Suprapubic skin (tissue), 4 donors: ENCODE measurements at regions not wholly inside any gene's neighbourhood (a gene's known extent, or its start where the extent isn't known, plus 50 kb on each side); places are given as distances from the start of the nearest gene placed in this dataset.

ENCODE experiments used
- DNase-seq, 2 donors: peaks; one replicate each; pipeline ENCODE4 v3.0.0-alpha.2; 2019; ENCODE audit warnings: low spot score in 2 of 2
- H3K27ac ChIP-seq: fragments of 200-600 bp; sonication (generic); one replicate; pipeline ENCODE4 v1.5.1; 2019
- H3K27me3 ChIP-seq: fragments of 200-600 bp; sonication (generic); one replicate; pipeline ENCODE4 v1.5.1; 2019
- H3K36me3 ChIP-seq: fragments of 200-600 bp; sonication (generic); one replicate; pipeline ENCODE4 v1.5.1; 2019
- H3K4me1 ChIP-seq: fragments of 200-600 bp; sonication (generic); one replicate; pipeline ENCODE4 v1.5.1; 2019
- H3K4me3 ChIP-seq: fragments of 200-600 bp; sonication (generic); one replicate; pipeline ENCODE4 v1.5.1; 2019; ENCODE audit warnings: mild to moderate bottlenecking
- H3K9me3 ChIP-seq: fragments of 200-600 bp; sonication (generic); one replicate; pipeline ENCODE4 v1.5.1; 2019
- EP300 ChIP-seq: sonication (generic); formaldehyde crosslinking; IDR thresholded peaks from one replicate; pipeline ENCODE4 v1.6.1; 2017; ENCODE audit warnings: antibody characterized with exemption
- POLR2A ChIP-seq, 2 donors: fragments of 450-650 bp; IDR thresholded peaks; one replicate each; pipeline ENCODE4 v1.6.1; 2017; ENCODE audit warnings: antibody characterized with exemption in 2 of 2, mild to moderate bottlenecking in 2 of 2, moderate library complexity in 2 of 2
- POLR2AphosphoS5 ChIP-seq, 3 donors: sonication (generic); formaldehyde crosslinking; IDR thresholded peaks; one replicate each; pipeline ENCODE4 v1.6.1; 2017; ENCODE audit warnings: antibody characterized with exemption in 3 of 3
- WGBS: methylation state at CpG from one replicate; pipeline ENCODE4 v1.1.5; 2018; 5-methylcytosine and 5-hydroxymethylcytosine counted together
- TF ChIP-seq, protein P1 (sequence below), 2 donors: fragments of 200-600 bp in 1 of 2; fragments of 450-650 bp in 1 of 2; sonication (generic) in 1 of 2; IDR thresholded peaks; one replicate each; pipeline ENCODE4 v1.5.1; 2016 to 2019; ENCODE audit warnings: antibody characterized with exemption in 2 of 2, mild to moderate bottlenecking in 1 of 2, moderate library complexity in 1 of 2

GRCh38 chr7:28354601-28355402, 57.5 kb upstream of the CREB5 start:
- Histone ChIP-seq H3K27me3 (no peaks in the 10 kb centered on the region), H3K9me3 (no peaks in the 10 kb centered on the region), H3K4me1 (no peaks in the 10 kb centered on the region), H3K4me3 (no peak overlapping the region), H3K27ac (no peak overlapping the region), H3K36me3 (no peaks in the 10 kb centered on the region)
- DNase-seq: no peak
- WGBS: 69% methylated on average over 8 of the region's 8 CpGs
- TF ChIP-seq POLR2AphosphoS5 (IDR thresholded peaks at IDR 0.05): no peak
- no peak for TF ChIP-seq EP300
- TF ChIP-seq, protein P1, sequence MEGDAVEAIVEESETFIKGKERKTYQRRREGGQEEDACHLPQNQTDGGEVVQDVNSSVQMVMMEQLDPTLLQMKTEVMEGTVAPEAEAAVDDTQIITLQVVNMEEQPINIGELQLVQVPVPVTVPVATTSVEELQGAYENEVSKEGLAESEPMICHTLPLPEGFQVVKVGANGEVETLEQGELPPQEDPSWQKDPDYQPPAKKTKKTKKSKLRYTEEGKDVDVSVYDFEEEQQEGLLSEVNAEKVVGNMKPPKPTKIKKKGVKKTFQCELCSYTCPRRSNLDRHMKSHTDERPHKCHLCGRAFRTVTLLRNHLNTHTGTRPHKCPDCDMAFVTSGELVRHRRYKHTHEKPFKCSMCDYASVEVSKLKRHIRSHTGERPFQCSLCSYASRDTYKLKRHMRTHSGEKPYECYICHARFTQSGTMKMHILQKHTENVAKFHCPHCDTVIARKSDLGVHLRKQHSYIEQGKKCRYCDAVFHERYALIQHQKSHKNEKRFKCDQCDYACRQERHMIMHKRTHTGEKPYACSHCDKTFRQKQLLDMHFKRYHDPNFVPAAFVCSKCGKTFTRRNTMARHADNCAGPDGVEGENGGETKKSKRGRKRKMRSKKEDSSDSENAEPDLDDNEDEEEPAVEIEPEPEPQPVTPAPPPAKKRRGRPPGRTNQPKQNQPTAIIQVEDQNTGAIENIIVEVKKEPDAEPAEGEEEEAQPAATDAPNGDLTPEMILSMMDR (IDR thresholded peaks at IDR 0.05): no peak
- no peak for TF ChIP-seq POLR2A (IDR thresholded peaks at IDR 0.05)

- Histone ChIP-seq H3K27ac (no peak overlapping the region), H3K9me3 (no peaks in the 10 kb centered on the region), H3K4me1 (no peaks in the 10 kb centered on the region), H3K27me3 (no peaks in the 10 kb centered on the region), H3K4me3 (no peak overlapping the region), H3K36me3 (no peaks in the 10 kb centered on the region)
- TF ChIP-seq POLR2A (IDR thresholded peaks at IDR 0.05) (no peak), POLR2AphosphoS5 (IDR thresholded peaks at IDR 0.05) (no peak), EP300 (no peak)
- TF ChIP-seq, protein P1 (IDR thresholded peaks at IDR 0.05): no peak
- no peak for DNase-seq
- 75% methylated on average over 16 of the region's 16 CpGs for WGBS
Observed at GRCh38 chr7:28355635-28356319, 56.5 kb upstream of the CREB5 start.

GRCh38 chr7:28356619-28357018, 55.7 kb upstream of the CREB5 start:
- no peak for DNase-seq
- H3K4me1 ChIP-seq: no peaks in the 10 kb centered on the region
- WGBS: 62% methylated on average over 8 of the region's 8 CpGs
- H3K27me3 ChIP-seq: no peaks in the 10 kb centered on the region
- no peaks in the 10 kb centered on the region for H3K9me3 ChIP-seq
- no peak overlapping the region for H3K4me3 ChIP-seq
- no peak overlapping the region for H3K27ac ChIP-seq
- TF ChIP-seq EP300 (no peak), POLR2AphosphoS5 (IDR thresholded peaks at IDR 0.05) (no peak), POLR2A (IDR thresholded peaks at IDR 0.05) (no peak)
- TF ChIP-seq, protein P1 (IDR thresholded peaks at IDR 0.05): no peak
- no peaks in the 10 kb centered on the region for H3K36me3 ChIP-seq

DNA sequence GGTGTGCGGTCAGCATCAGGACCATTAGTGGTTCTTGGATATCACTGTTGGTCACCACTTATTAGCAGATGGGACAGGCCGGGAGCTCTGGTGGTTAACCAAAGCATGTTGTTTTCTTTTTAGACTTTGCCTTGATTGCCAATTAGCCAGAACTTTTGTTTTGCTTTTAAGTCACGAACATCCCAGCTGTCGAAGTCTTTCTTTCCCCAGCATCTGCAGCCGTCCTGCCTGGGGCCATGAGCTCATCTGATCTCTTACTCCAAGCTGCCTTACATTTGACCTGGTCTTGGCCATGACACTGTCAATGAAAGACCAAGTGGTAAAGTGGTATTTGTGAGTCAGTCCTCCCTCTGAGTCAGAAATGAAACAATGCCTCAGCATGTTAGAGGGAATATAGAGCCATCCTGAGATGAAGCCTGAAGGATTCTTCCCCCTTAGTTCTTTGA, 53.9 kb upstream of the CREB5 start:
- H3K36me3 ChIP-seq: no peaks in the 10 kb centered on the region
- no peak for DNase-seq
- no peaks in the 10 kb centered on the region for H3K9me3 ChIP-seq
- 70% methylated on average over 5 of the region's 5 CpGs for WGBS
- no peak overlapping the region for H3K27ac ChIP-seq
- TF ChIP-seq, protein P1 (IDR thresholded peaks at IDR 0.05): no peak
- TF ChIP-seq EP300 (no peak), POLR2AphosphoS5 (IDR thresholded peaks at IDR 0.05) (no peak), POLR2A (IDR thresholded peaks at IDR 0.05) (no peak)
- H3K4me3 ChIP-seq: no peak overlapping the region
- H3K4me1 ChIP-seq: no peaks in the 10 kb centered on the region
- no peaks in the 10 kb centered on the region for H3K27me3 ChIP-seq

DNA sequence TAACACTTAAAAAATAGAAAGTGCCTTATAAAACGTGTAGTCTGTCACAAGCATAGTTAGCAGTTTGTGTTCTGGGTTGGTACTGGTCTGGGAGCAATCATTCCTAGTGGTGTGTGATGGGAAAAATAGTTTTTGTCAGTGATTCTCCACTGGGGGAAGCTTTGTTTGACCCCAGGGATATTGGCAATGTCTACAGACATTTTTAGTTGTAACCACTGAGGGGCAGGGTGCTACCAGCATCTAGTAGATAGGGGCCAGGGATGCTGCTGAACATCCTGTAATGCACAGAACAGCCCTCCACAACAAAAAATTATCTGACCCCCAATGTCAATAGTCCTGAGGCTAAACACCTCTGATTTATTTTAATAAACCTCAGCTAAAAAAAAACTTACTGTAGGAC, 51.6 kb upstream of the CREB5 start:
- H3K27me3 ChIP-seq: no peaks in the 10 kb centered on the region
- H3K4me1 ChIP-seq: no peaks in the 10 kb centered on the region
- WGBS: 69% methylated on average over 1 of the region's 1 CpG
- no peaks in the 10 kb centered on the region for H3K36me3 ChIP-seq
- H3K9me3 ChIP-seq: no peaks in the 10 kb centered on the region
- no peak for DNase-seq
- no peak overlapping the region for H3K27ac ChIP-seq
- H3K4me3 ChIP-seq: no peak overlapping the region
- no peak for TF ChIP-seq EP300
- TF ChIP-seq, protein P1 (IDR thresholded peaks at IDR 0.05): no peak
- no peak for TF ChIP-seq POLR2AphosphoS5 (IDR thresholded peaks at IDR 0.05)
